GM19043 (cell line): ENCODE measurements at regions not wholly inside any gene's neighbourhood (a gene's known extent, or its start where the extent isn't known, plus 50 kb on each side); places are given as distances from the start of the nearest gene placed in this dataset.
"Not testable (repeated sequence)": the region's sequence is repeated elsewhere in the genome, so short reads cannot be mapped to it uniquely, and the experiment has no call there.

Source experiments
- ATAC-seq: cut with Tn5 transposase; IDR thresholded peaks from one replicate; pipeline ENCODE4 v1.9.1; 2021; ENCODE audit warnings: low read depth; ENCODE audit not compliant: unreplicated experiment

DNA sequence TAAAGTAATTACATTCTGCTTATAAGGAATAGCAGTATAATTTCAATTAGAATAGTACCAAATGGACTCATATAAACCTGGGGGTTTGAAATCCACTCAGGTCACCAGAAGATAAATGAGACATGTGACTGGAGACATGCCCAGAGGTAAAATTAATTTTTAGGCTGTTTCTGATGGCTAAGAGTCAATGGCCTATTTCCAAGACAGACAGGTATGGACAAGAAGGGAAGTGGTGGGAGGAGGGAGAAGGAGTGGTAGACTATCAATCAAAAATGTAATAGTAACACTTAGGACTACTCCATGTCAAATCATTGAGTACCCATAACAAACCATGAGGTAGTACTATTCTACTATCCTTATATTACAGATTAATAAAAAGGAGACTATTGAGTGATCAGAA is 544.0 kb downstream of the GALC start:
- no peak for ATAC-seq

- no peak for ATAC-seq
Measured at GRCh38 chr14:87443787-87444186, 549.2 kb downstream of the GALC start.

DNA sequence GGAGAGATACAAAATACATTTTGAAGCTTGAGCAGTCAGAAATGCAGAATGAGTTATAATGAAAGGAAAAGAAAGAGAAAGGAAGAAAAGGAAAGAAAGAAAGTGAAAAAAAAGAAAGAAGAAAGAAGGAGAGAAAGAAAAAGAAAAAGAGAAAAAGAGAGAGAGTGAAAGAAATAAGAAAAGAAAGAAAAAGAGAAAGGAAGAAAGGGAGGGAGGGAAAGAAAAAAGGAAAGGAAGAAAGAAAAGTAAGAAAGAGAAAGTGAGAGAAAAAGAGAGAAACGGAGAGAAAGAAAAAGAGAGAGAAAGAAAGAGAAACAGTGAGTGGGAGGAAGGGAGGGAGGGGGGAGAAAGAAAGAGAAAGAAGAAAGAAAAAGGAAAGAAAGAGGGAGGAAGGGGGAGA is 549.9 kb downstream of the GALC start:
- no peak for ATAC-seq

DNA sequence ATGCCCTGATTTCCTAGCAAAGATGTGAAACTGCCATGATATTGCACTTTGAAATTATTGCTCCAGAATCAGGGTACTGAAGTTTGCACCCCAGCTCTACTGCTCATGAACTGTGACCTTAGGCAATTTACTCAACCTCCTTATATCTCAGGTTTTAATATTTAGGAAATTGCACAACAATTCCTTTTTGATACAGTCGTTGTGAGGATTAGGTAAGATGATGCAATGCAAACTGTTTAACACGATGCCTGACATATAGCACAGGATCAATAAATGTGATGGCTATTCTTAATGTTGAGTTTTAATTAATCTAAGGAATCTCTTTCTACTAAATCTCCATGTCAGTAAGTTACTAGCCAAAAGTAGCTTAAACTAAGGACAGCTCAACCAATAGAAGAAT is 555.8 kb downstream of the GALC start:
- no peak for ATAC-seq

- ATAC-seq: no peak
Measured at GRCh38 chr14:87434680-87435079, 558.3 kb downstream of the GALC start.

DNA sequence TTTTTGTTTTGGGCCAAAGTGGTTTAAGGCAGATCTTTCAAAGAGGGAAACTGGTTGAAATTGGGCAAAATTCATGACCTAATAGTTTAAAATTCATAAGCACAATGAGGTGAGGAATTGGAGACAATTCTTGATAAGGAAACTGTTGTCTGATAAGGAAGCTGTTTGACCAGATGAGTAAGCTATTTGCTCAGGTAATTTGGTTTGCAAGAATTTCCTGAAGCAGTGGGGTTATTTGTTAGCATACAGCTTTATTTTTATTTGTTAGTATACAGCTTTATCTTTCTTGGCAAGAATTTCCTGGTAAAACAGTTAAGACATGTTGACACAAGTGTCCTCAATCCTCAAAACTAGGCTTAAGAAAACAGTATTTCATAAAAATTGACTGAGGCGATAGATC is 559.0 kb downstream of the GALC start:
- ATAC-seq: no peak

- ATAC-seq: no peak
Measured at GRCh38 chr14:87432698-87433097, 560.3 kb downstream of the GALC start.

GRCh38 chr14:87430810-87431209 is 562.2 kb downstream of the GALC start:
- ATAC-seq: no peak

- no peak for ATAC-seq
Measured at GRCh38 chr14:87430214-87430613, 562.8 kb downstream of the GALC start.

DNA sequence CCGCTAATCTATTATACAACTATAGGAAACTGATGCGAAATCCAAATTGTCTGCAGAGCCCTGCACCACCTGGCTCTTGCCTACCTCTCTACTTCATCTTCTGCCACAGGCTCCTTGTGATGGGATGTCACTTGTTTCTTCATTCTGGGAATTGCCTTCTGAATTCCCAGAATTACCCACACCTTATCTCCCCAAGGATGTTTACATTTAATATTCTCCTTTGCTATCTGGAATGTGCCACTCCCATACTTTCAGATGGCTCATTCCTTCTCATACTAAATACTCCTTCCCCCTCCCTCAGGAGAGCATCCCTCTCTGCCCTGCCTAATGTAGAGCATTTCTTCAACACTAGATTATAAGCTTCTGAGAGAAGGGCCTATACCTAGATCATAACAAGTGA is 573.1 kb downstream of the GALC start:
- ATAC-seq: no peak

- ATAC-seq: no peak
Measured at GRCh38 chr14:87411370-87411769, 581.6 kb downstream of the GALC start.

DNA sequence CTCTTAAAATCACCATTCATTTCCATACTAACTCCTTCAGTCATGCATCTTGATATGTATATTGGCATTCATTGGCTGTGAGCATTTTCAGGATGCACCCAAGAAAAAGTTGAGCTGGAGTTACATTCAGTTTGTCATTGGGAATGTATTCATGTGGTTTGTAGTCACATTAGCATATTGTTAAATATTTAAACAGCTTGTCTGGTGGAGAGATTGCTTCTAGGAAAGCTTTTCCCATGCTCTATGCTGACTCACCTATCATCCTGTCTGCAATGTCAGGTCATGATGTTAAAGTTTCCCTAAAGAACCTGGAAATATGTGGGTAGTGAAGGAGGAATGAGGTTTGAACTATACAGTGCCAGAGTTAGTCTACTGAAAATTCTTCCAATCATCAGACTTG is 583.6 kb downstream of the GALC start:
- no peak for ATAC-seq

- ATAC-seq: no peak
Measured at GRCh38 chr14:87407344-87407743, 585.6 kb downstream of the GALC start.

- no peak for ATAC-seq
Measured at GRCh38 chr14:87405563-87405962, 587.4 kb downstream of the GALC start.

DNA sequence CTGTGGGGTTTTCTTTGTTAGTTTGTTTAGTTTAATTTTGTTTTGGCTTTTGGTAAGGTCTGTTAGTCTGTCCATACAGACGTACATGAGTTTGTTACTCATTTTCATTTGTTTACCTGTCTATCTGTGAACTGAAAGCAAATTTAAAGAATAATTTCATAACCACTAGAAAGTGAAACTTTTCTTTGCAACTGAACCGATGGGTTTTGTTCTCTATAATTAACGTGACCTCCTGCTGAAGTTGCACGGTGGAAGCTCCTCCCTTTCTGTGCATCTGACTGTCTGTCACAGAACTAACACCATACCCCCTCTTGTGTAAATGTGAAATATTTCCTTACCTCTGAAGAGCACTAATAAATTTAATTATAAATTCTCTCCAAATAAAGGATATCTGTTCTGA is 595.5 kb downstream of the GALC start:
- no peak for ATAC-seq

GRCh38 chr14:87391066-87391465 is 601.9 kb downstream of the GALC start:
- no peak for ATAC-seq

GRCh38 chr14:87388946-87389345 is 604.0 kb downstream of the GALC start:
- ATAC-seq: no peak

GRCh38 chr14:87387806-87388205 is 605.2 kb downstream of the GALC start:
- no peak for ATAC-seq

DNA sequence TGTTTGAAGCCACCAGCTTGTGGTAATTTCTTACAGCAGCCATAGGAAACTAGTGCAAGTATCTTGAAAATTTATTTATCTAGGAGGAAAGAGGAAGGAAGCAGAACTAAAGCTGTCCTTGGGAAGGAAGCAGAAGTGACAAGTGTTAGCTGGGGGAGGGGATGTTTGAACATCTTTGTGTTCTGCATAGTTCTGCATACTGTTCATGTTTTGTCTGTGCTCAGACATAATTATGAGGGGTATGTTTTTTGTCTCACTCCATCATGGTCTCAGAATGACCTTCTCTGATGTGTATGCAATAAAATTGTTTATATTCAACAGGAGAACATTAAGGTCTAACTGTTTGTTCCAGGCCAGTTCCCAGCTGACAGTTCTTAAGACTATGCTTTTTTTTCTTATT is 606.5 kb downstream of the GALC start:
- no peak for ATAC-seq

- ATAC-seq: no peak
Measured at GRCh38 chr14:87380054-87380453, 612.9 kb downstream of the GALC start.

DNA sequence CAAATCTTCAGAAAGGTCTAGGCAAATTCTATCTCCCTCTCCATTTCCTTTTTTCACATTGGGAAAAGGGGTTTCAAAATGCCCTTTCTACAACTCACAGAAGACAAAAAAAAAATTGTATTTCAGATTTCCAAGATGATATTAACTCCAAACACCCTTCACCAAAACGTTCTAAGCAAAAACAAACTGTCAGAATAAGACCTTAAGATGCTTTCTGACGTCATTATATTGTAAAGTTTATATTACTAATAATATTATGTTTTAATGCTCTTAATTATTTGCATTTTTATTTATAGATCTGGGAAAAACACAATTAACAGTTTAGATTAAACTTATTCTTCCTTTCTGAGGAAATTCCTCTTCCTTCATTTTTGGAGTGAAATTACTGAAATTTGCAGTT is 624.2 kb downstream of the GALC start:
- ATAC-seq: no peak

GRCh38 chr14:87360246-87360645 is 632.7 kb downstream of the GALC start:
- not testable (repeated sequence) for ATAC-seq

- no peak for ATAC-seq
Measured at GRCh38 chr14:87351007-87351406, 642.0 kb downstream of the GALC start.

DNA sequence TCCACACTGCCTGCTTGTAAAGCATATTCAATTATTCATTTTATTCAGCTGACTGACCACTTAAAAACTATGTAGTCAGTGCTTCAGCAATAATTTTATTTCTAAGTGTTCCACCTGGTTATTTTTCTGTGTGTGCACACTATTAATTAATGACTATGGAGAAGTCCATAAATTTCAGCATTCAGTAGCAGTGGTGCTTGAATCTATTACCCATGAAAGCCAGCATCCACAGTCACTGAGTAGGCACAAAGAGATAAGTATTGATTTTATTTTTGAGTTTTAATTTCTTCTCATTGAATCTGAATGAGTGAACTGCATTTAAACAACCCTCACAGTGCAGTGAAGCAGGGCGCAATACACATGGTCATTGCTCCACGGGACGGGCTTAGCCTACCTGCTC is 643.1 kb downstream of the GALC start:
- no peak for ATAC-seq
